CD4-positive, alpha-beta T cell treated with Interleukin-1 beta for 1 hour (primary cell): ENCODE measurements at regions not wholly inside any gene's neighbourhood (a gene's known extent, or its start where the extent isn't known, plus 50 kb on each side); places are given as distances from the start of the nearest gene placed in this dataset.
"Not testable (repeated sequence)": the region's sequence is repeated elsewhere in the genome, so short reads cannot be mapped to it uniquely, and the experiment has no call there.

Experiments
- DNase-seq, 2 donors: peaks; one replicate each; pipeline ENCODE4 v3.0.0-alpha.2; 2020 to 2022

DNA sequence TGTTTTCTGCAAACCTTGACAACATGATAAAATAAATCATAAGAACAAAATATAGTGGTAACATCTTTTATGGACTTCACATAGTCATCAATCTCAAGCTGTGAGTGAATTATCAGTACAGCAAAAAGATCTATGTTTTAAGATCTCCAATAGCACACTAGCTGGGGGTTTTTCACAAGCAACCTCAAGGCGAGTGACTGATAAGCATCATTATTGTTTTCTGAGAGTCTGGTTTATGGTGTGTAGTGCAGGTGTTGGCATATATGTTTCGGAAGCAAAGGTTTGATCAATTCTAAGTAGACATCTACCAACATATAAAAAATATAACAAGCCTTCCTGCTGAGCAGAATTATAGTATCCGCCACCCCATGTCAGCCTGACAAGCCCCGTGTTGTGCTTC is 403.8 kb upstream of the MGMT start:
- no peak for DNase-seq

- DNase-seq, result no peak
Measured at GRCh38 chr10:129063877-129064276, 403.2 kb upstream of the MGMT start.

DNA sequence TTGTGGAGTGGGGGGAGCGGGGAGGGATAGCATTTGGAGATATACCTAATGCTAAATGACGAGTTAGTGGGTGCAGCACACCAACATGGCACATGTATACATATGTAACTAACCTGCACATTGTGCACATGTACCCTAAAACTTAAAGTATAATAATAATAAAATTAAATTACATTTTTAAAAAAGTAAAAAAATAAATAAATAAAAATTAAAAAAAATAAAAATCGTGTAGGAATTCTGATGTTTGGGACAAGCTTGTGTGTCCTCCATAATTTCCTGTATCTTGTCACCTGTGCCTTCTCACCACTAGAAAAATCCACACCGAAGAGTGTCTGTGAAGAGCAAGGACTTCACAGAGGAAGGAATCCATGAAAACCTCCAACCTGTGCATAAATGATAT is 400.5 kb upstream of the MGMT start:
- not testable (repeated sequence) for DNase-seq

- DNase-seq, result not testable (repeated sequence)
Measured at GRCh38 chr10:129071411-129071810, 395.6 kb upstream of the MGMT start.

- DNase-seq, result no peak
Measured at GRCh38 chr10:129074939-129075338, 392.1 kb upstream of the MGMT start.

DNA sequence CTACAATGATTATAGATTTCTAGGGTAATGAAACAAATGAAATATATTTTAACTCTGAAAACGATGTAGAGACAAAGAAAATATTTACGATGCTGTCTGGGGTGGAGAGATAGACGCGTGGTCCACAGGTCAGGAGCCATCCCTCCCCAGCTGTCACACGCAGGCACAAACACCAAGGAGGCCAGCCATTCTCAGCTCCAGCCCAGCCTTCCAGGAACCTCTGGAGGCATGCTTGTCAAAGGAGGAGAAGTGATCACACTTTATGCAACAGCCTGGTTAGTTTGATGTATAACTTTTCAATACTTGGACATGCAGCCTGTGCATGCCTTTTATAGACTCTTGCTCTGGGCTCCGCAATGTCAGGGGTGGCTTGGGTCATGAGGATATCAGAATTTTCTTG is 391.5 kb upstream of the MGMT start:
- DNase-seq, result no peak

DNA sequence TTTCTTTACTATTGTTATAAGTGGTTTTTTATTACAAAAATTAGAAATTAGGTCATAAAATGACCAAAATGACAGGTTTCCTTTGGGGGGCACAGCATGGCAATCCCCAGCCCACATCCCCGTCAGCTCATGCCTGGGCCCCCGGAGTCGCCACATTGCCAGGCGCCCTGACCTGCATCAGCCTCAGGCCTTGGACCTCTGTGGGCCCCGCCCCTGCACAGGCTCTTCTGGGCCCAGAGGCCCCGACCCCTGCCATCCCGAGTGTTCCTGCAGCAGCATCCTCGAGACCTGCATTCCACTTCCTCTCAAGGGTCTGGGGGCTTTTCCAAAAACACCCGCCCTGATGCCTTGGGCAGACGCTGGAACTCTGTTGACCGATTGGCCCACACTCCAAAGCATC is 391.1 kb upstream of the MGMT start:
- no peak for DNase-seq

- no peak for DNase-seq
Measured at GRCh38 chr10:129078346-129078745, 388.7 kb upstream of the MGMT start.

- DNase-seq, result no peak
Measured at GRCh38 chr10:129078746-129079145, 388.3 kb upstream of the MGMT start.

DNA sequence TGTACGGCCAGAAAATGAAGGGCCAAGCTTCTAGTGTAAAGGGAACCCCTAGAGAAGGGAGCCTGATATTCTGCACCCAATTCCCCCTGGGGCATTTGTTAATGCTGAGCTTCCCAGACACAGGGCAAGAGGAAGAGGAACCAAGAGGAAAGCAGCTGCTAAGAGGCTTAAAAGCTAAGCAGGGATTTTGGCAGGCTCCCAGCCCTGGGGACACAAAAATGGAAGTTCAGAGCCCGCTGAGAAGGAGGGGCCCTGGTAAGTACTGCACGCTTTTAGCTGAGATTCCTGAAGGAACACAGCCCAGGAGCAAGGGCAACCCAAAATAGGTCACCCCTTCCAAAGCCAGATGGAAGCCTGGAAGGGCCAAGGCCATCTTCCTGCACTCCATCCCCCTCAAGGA is 387.3 kb upstream of the MGMT start:
- no peak for DNase-seq

DNA sequence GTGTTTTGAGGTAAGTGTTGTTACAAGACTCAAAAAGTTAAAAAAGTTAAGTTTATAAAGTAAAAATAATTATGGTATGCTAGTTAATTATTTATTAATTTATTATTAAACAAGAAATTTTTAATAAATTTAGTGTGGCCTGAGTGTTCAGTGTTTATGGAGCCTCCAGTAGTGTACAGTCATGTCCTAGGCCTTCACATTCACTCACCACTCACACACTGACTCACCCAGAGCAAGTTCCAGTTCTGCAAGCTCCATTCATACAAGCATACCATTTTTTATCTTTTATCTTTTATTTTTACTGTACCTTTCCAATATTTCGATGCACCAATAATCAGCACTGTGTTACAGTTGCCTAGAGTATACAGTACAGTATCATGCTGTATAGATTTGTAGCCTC is 381.2 kb upstream of the MGMT start:
- DNase-seq, result no peak

DNA sequence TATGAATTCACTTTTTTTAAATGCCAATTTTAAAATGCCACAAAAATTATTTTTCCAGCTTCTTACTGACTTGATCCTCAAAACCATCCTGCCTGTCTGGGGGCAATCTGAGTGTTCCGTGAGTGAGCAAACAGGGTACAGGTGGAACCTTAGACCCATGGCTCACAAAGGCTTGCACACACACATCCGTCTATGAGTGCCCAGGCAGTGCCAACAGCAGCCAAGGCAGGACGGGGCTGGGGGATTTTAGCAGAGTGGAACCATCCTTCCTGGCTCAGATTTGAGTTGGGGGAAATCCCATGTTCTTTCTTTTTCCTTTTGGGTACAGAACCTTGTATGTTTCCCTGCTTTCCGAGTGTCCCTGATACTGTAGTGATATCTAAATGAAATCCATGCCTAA is 377.7 kb upstream of the MGMT start:
- no peak for DNase-seq

GRCh38 chr10:129090165-129090564 is 376.9 kb upstream of the MGMT start:
- no peak for DNase-seq

DNA sequence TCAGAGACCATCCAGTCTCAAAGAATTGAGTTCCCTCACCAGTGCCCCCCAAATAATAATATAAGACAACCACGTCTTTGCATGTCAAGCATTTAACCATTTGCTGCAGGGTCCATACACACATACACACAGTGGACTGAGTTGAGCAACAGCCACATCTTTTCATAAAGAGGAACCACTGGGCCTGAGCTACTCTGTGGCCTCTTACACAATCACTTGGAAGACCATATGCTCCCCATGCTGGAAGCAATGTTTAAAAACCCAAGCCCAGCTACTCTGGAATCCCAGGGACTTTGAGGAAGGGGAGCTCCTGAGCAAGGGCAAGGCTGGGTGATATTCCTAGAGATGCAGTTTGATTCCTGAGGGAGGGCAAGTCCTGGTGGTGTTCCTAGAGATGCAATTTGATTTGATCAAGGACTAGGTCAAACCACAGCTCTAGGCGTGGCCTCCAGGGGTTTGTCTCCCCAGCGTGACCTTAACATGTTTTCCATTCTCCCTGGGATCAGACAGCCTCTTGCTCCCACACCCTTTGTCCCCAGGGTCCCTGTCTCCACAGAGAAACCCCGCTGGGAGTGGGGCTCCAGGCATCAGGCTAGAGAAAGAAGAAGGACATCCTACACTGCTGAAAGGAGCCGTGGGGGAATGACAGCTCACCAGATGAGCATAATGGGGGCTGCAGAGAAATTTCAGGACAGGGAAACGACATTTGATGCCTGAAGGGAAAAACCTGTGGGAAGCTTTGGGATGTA is 376.2 kb upstream of the MGMT start:
- no peak for DNase-seq

- no peak for DNase-seq
Measured at GRCh38 chr10:129093641-129094040, 373.4 kb upstream of the MGMT start.

- no peak for DNase-seq
Measured at GRCh38 chr10:129094233-129094632, 372.8 kb upstream of the MGMT start.

DNA sequence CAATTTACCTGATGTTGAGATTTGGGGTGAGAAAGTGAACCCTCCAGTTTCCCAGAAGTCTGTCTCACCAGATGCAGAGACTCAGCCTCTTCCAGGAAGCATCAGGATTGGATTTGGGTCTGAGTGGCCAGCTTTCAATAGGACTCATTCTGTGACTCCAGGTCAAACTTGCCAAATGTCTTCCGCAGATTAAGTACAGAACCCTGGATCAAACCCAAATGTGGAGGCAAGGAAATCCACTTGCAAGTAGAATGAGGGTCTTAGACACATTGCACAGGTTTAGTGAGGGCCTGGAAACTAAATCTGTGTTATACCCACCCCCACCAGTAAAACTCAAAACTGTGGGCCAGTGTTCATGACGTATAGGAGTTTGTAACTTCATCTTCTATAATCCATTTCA is 372.2 kb upstream of the MGMT start:
- no peak for DNase-seq

- DNase-seq, result no peak
Measured at GRCh38 chr10:129095680-129096064, 371.4 kb upstream of the MGMT start.

- no peak for DNase-seq
Measured at GRCh38 chr10:129096065-129096984, 370.7 kb upstream of the MGMT start.

DNA sequence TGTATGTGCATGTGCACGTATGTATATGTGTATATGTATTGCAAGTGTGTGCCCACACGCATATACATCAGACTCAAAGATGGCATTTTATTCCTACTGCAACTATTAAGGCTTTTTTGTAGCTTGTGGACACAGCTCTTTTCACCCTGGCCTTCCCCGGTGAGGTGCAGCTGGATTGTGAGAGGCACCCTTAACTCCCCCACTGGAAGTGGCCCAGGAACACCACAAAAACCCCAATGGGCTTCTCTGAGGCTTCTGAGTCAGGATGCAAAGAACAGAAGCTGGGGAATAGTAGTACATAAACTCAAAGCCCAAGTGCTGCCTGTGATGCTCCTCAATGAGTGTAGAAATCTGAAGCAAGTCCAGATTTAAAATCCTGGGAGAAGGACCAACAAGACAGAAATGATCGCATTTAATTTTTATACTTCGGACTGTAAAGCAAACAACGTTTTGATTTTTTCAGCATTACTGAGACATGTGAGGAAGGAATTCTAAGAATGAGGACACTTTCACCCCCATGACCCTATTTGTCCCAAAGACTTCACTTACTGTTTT is 369.2 kb upstream of the MGMT start:
- DNase-seq, result no peak

DNA sequence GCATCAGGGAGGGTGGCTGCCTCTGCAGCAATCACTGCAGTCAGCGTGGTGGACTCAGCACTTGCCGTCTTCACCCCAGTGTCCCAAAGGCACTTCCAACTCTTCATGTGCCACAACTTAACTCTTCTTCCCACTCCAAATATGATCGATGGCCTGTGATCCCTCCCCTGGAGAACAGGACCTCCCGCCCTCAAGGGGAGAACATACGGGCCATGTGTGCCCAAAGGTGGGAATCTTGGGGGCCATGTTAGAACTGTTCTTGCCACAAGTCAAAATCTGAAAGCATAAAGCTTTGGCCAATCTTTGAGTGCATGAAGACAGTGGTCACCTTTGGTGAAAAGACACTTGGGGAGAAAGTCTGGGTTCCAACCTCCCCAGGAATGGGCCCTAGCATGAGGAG is 368.5 kb upstream of the MGMT start:
- no peak for DNase-seq

- DNase-seq, result no peak
Measured at GRCh38 chr10:129099486-129099885, 367.6 kb upstream of the MGMT start.

- DNase-seq, result no peak
Measured at GRCh38 chr10:129099992-129100391, 367.0 kb upstream of the MGMT start.
